Effector CD4-positive, alpha-beta T cell (primary cell): ENCODE measurements at regions not wholly inside any gene's neighbourhood (a gene's known extent, or its start where the extent isn't known, plus 50 kb on each side); places are given as distances from the start of the nearest gene placed in this dataset.
"Not testable (repeated sequence)": the region's sequence is repeated elsewhere in the genome, so short reads cannot be mapped to it uniquely, and the experiment has no call there.

Experiments used
- DNase-seq: peaks from one replicate; pipeline ENCODE4 v3.0.0-alpha.2; 2020

DNA sequence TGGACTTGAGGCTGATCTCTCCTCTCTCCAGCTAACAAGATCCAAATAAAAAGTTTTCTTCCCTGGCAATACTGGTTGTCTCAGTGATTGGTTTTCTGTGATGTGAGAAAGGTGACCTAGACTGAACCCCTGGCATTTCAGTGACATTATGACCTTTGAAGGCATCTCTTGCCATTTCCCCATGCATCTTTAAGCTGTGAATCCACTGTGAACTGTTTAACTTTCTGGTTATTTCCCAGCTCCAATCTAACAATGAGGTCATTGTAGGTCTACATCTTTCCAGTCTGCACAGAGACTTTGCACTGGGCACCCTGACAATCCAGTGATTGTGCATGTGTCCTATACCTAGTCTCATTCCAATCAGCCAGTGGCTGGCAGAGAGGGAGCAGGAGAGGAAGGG is 155.9 kb upstream of the NUDT4 start:
- no peak for DNase-seq

DNA sequence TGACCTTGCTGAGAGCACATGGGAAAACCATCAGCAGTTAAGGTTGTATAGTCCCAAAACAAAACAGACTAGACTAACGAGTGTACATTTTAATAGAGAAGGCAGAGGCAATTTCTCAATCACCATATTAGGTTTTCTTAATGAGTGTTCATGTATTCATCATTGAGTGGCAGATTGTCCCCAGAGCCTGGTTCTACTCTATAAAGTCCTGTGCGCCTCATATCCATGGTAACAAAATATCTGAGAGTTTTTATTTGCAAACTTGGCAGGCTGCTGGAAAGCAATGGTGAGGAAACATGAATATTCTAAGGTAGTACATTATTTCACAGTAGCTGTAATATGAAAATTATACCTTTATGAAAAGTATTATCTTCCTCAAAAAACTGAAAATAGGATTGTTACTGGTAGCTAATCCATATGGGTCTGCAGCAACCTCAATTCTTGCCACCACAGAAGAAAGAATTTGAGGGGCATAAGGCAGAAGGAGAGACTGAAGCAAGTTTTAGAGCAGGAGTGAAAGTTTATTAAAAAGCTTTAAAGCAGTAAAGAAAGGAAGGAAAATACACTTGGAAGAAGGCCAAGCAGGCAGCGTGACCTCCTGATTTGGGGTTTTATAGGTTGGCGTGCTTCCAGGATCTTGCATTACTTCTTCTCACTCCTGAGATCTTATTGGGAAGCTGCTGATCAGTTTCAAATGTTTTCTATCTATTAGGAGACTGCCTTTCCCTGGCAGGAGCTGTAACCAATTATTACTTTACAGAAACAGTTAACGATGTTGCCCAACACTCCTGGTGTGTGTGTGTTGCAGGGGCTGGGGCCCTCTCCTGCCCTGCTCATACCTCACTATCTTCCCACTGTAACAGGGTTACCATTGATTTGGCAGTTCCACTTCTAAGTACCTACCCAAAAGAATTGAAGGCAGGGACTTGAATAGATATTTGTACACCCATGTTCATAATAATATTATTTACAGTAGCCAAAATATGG is 154.0 kb upstream of the NUDT4 start:
- DNase-seq: no peak

DNA sequence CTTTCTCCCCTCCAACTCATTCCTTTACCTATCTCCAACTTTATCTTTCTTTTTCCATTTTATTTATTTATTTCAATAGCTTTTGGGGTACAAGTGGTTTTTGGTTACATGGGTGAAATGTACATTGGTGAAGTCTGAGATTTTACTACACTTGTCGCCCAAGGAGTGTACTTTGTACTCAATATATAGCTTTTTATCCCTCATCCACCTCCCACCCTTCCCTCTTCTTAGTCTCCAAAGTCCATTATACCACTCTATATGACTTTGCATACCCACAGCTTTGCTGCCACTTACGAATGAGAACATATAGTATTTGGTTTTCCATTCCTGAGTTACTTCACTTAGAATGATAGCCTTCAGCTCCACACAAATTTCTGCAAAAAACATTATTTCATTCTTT is 152.6 kb upstream of the NUDT4 start:
- no peak for DNase-seq

DNA sequence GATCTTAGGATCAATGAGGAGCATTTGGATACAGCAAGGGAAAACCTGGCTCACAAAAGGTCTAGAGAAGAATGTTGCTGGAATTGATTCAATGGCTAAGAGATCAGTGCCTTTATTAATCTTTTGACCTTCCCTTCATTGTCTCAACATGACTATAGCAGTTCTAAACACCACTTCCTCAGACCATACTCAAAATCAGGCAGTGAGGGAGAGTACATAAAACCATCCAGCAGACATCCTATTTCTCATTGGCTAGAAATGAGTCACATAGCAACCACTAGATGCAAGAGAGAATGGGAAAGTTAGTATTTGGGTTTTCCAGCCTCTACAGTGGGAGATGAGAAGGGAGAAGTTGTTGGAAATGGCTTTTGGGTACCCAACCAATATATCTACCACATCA is 151.4 kb upstream of the NUDT4 start:
- DNase-seq: no peak

DNA sequence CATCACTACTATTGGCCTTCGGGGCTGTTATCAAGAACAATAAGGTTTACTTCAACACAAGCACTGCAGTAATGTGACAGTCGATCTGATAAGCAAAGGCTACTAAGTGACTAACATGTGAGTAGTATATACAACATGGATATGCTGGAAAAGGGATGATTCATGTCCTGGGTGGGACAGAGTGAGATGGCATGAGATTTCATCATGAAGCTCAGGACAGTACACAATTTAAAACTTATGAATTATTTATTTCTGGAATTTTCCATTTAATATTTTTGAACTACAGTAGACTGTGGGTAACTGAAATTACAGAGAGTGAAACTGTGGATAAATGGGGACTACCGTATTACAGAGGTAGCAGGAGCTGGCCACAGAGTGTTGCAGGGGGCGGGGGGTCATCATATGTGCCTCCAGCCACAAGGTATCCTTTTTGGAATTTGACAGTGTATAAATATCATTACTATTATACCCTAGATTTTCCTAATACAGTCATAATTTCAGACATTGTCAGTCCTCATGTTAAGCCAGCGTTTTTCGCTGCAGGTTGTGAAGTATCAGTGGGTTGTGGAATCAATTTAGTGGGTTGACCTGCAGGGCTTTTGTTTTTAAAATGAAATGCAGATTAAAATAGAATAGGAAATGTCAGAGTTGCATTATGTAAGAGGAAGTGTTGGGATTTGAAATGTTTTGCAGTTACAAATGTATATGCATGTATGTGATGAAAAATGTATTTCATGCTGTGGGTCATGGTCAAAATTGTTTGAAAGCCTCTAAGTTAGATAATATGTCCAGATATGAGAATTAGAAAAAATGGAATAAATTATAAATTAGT is 148.0 kb upstream of the NUDT4 start:
- DNase-seq: no peak

DNA sequence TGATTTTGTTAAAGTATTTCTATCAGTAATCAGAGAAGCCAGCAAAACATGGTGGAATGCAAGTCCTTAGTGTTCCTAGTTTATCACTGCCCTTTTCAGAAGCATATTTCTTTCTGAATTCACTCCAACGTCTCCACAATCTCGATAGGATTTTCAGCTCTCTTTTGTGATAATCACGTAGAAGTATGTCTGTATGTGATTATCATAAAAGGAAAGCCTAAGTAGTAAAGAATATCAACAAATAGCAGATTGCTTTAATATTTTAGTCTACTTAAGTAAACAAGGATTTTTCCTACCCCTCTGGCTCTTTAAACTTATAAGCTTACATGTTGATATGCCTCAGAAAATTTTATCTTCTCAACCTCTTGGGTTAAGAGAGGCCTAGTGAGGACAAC is 147.4 kb upstream of the NUDT4 start:
- no peak for DNase-seq

DNA sequence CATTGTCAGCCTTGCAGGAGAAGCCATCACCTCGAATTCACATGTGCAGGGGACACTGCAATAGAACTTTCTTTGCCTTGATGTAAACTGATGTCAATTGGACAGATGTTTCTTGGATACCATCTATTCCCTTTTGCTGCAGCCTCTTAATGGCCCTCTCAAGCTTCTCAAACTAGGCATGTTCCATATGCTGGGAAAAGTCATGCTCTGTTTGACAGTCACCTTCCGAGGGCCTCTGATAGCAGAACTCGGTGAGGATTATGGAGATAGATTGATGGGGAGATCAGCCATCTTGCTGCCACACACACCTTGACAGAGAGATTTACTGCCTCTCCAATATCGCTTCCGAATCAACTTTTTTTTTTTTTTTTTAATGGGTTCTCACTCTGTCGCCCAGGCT is 145.8 kb upstream of the NUDT4 start:
- no peak for DNase-seq

DNA sequence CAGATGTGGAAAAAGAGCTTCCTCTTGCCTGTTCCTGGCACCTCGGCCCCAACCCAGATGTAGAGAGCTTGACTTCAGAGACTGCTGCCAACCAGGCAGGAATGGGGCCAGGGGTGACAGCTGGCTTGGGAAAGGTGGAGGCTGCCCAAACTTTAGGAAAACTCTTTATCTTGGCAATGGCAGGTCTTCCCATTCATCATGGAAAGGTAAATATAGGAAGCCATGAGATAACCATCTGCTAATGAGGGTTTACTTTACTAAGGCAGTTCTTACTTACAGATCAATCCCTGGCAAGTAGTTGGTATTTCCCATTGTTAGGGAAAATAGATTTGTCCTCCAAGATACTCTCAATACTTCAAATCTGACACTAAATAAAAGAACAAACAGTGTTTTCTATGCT is 143.1 kb upstream of the NUDT4 start:
- no peak for DNase-seq

DNA sequence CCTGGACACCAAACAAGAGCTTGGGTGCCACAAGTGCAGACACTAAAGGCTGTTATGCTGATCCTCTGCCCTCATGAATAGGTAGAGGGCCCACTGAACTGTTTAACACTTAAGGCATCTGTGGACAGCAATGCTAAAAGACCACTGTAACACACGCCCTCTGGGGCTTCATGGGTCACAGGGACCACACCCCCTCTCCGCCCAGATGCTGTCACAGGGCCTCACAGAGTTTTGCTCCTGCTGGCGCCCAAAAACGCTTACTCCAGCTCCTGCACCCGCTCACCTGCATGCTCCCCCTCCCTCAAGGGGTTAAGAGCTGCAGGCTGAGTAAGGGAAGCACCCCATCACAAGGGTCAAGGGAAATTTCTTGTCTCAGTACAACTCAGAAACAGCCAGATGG is 141.8 kb upstream of the NUDT4 start:
- no peak for DNase-seq

DNA sequence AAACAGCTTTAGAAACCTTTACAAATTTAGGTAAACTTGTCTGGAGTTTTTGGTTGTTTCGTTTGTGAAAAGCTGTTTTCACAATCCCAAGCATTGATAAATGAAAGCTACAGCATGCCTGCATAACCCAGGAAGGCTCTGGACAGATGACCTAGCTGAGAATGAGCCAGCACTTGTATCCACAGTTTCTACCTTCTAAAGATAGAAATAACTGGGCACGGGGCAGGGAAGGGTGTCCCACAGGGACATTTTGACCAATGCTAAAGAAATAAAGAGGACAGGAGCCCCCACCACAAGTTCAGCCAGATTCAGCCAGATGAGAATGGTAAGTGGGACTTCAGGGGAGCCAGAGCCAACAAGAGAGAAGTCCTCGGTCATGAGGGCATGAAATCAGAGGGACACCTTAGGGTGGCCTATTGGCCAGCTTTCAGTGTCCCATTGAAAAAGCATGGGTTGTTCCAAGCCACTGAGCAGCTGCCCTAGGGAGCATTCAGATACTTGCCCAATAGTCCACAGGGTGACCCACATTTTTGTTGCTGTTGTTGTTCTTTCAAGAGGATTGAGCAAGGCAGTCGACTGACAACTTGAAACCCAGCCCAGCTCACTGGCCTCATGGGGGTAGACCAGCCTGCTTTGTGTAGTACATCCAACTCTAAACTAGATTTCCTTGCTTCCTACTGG is 140.3 kb upstream of the NUDT4 start:
- DNase-seq: no peak

DNA sequence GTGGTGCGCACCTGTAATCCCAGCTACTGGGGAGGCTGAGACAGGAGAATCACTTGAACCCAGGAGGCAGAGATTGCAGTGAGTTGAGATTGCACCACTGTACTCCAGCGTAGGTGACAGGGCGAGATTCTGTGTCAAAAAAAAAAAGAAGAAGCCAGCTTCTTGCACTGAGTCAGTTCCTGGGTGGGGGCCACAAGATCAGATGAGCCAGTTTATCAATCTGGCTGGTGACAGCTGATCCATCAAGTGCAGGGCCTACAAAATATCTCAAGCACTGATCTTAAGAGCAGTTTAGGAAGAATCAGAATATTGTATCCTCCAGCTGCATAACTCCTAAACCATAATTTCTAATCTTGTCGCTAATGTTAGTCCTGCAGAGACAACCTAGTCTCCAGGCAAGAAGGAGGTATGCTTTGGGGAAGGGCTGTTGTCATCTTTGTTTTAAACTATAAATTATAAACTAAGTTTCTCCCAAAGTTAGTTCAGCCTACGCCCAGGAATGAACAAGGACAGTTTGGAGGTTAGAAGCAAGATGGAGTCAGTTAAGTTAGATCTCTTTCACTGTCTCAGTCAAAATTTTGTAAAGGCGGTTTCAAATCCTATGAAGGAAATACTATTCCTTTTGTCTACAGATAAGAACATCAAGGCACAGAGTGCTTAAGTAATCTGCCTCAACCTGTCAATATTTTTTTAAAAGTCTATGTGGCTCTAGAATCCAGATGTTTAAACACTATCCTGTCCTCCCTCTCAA is 139.0 kb upstream of the NUDT4 start:
- not testable (repeated sequence) for DNase-seq

DNA sequence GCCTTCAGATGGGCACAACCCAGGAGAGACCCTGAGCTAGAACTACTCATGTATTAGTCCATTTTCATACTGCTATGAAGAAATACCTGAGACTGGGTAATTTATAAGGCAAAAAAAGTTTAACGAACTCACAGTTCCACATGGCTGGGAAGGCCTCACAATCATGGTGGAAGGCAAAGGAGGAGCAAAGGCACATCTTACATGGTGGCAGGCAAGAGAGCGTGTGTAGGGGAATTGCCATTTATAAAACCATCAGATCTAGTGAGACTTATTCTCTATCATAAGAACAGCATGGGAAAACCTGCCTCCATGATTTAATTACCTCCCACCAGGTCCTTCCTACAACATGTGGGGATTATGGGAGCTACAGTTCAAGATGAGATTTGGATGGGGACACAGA is 137.9 kb upstream of the NUDT4 start:
- DNase-seq: not testable (repeated sequence)

DNA sequence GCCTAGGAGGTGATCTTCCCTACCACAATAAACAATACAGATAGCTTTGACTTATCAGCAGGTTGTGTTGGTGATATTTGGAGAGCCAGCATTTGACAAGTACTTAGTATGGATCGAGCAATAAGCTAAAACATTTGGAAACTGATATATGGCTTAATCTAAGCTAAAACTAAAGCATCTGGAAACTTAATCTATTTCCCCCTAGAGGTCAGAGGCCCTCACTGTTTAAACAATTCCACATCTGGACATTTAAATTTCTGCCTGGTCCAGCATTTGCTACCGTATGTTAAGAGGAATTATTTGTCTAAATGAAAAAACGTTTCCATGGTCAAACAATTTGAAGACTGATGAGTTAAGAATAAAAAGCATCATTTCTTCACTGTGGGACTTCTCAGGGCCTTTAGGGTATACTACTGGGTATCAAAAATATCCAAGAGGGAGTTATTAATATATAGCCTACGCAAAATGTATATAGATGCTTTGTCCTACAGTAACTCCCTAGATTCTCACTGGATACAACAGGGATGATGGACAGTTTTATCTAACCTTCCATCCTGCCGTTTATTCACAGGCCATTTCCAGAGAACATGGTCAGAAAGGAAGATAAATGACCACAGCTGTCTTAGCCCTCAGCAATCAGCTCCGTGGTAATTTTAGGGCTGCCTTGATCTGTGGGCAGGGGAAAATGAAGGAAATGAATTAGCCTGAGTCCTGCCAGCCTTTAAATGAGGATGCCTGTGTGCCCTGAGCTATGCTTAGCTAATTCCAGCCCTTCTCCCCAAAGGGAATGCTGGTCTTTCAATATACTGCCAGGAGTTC is 135.4 kb upstream of the NUDT4 start:
- no peak for DNase-seq

DNA sequence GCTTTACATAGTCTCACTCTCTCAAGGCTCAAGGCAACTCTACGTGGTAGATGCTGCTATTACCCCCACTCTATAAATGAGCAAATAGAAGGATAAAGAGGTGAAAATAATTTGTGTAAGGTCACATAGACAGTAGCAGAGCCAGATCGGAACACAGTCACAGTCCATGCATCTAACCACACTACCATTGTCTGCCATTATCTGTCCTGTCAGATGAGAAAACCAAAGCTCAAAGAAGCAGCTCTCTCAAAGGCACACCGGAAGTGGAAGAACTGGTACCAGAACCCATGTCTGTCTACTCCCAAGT is 134.4 kb upstream of the NUDT4 start:
- no peak for DNase-seq

DNA sequence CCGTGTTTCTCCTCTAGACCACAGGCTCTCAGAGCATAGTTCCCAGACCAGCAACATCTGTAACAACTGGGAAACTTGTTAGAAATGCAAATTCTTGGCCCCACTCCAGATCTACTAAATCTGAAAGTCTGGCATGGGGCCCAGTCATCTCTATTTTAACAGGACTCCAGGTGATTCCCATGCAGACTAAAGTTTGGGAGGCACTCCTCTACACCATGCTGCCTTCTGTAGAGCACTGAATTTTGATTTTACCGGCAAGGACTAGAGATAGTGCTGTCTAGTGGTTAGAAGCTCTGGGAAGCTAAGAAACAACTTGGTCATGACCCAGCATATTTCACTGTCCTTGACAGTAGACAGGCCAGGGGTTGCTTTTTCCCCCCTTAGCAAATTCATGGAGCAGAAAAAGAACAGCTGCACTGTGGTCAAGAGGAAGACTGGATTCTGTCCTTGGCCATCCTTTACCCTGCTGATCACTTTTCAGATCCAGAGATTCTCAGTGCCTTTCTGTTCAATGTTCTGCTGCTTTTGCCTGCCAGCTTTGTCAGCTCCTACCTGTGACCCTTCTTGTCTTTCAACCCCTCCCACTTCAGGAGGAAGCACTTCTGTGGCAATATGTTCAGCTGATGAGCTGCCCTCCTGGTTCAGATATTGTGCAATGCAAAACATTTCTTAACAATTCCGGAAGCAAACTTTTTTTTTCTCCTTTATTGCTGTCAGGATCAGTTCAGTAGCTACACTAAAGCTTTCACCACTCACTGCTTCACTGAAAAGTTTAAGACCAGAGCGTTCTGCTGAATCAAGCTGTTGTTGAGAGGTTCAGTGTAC is 133.8 kb upstream of the NUDT4 start:
- no peak for DNase-seq

DNA sequence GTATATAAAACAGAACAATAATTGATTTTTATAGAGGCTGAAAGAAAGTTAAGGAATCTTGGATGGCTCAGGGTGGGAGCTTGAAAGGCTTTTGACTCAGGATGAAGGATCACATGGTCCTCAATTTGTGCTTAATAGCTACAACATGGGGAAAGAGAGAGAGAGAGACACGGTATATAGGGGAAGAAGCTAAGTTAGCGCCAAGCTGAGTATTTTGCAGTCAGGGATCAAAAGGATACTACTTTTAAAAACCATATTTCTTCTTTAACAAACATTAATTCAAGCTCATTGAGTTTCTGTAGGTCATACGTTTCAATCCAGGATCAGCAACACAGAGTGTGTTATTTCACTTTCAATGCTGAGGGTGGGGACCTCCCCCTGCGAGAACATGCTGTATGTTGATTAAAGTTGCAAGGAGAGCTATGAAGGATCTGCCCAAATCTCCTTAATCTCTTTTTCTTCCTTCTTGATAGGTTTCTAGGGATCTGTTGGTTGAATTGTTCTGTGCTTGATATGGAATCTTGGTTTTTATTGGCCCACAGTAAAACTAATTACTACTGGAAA is 133.1 kb upstream of the NUDT4 start:
- no peak for DNase-seq

DNA sequence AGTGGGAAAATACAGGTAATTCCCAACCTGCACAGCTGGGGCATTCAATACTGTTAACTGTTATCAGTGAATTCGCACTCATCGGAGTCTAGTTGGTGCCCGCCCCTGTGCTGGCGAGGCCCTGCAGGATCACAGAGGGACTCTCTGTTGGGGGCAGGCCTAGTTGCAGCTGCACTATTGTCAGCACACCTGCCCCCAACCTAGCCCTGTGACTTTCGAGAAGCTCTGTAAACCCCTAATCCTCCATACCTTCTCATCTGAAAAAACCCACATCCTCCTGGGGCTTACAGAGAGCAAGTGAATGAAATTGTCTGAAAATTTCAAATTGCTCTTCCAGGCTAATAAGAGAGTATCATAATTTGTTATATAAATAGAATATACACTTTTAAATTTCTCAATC is 132.2 kb upstream of the NUDT4 start:
- no peak for DNase-seq

DNA sequence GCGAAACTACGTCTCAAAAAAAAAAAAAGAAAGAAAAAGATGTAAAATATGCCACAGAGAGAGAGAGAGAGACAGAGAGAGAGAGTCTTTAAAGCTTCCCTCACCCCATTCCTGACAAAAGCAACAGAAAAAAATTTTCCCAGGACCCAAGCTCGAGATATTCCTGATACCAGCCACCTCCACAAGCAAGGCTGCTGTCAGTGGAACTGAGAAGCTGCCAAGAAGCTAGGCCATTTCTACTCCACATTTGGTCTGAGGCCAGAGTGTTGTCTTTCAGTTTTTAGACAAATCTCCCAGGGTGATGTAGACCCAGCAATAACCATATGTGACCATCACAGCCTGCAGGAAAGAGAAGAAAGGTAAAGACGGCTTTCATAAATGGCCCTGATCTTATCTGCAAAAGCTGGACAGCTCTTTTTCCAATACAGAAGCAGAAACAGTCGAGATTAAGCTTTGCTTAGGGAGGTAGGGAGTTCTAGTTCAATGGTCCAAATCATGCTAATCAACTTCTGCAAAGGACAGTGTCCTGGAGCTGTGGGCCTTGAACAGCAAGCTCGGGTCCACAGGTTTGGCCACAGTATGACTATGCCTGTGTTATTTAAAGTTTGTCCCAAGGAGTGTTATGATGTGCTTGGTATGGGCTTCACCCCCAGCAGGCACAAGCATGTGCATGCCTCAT is 130.3 kb upstream of the NUDT4 start:
- no peak for DNase-seq

DNA sequence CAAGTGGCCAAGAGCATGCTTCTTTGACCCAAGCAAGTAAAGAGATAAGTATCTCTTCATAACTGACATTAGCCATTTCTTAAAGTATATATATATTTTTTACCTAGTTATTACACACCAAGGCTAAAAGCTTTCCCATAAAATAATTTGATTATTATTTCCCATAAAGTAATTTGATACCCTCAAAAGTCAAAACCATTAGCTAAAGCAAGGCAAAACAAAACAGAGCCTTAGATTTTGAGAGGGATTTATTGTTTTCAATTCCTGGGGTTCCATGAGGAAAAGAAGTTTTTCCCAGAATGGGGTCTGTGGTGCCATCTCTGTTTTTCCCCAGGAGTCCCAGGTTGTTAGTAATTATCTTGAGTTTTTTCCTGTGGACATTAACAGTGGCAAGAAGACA is 125.5 kb upstream of the NUDT4 start:
- no peak for DNase-seq

DNA sequence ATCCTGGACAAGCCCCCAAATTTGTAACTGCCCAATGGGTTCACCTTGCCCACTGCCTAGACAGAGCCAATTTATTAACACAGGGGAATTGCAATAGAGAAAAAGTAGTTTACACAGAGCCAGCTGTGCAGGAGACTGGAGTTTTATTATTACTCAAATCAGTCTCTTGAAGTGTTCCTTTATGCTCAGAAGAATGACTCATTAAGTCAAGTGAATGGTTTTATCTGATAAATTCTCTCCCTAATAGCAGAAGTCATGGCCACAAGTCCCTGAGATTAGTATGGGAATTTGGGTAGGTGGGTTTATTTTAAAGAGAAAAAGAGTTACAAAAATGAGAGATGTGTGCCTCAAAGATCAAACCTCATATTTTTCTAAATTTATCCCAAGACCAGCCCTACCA is 122.8 kb upstream of the NUDT4 start:
- no peak for DNase-seq
